GM18498 (cell line): ENCODE measurements at regions not wholly inside any gene's neighbourhood (a gene's known extent, or its start where the extent isn't known, plus 50 kb on each side); places are given as distances from the start of the nearest gene placed in this dataset.
"Not testable (repeated sequence)": the region's sequence is repeated elsewhere in the genome, so short reads cannot be mapped to it uniquely, and the experiment has no call there.

Experiments
- ATAC-seq: cut with Tn5 transposase; IDR thresholded peaks from one replicate; pipeline ENCODE4 v1.9.1; 2021; ENCODE audit warnings: mild to moderate bottlenecking, moderate library complexity; ENCODE audit not compliant: unreplicated experiment

- ATAC-seq, result not testable (repeated sequence)
These were observed 51.1 kb upstream of the BNC1 start for GRCh38 chr15:83335542-83335941.

GRCh38 chr15:83339396-83339795 lies 54.9 kb upstream of the BNC1 start:
- ATAC-seq, result no peak

GRCh38 chr15:83340087-83340486 lies 55.6 kb upstream of the BNC1 start:
- ATAC-seq, result no peak

- ATAC-seq, result no peak
These were observed 61.9 kb upstream of the BNC1 start for GRCh38 chr15:83346342-83346741.

- ATAC-seq, result no peak
These were observed 67.7 kb upstream of the BNC1 start for GRCh38 chr15:83352119-83352518.

GRCh38 chr15:83356501-83357399 lies 72.3 kb upstream of the BNC1 start:
- ATAC-seq, result no peak

- no peak for ATAC-seq
These were observed 74.6 kb upstream of the BNC1 start for GRCh38 chr15:83358972-83359564.

GRCh38 chr15:83362706-83363105 lies 78.2 kb upstream of the BNC1 start:
- ATAC-seq, result no peak

GRCh38 chr15:83364501-83364900 lies 80.0 kb upstream of the BNC1 start:
- no peak for ATAC-seq

- no peak for ATAC-seq
These were observed 81.0 kb upstream of the BNC1 start for GRCh38 chr15:83365370-83365938.

- no peak for ATAC-seq
These were observed 74.7 kb upstream of the SH3GL3 start for GRCh38 chr15:83372434-83372891.

- no peak for ATAC-seq
These were observed 68.1 kb upstream of the SH3GL3 start for GRCh38 chr15:83378921-83379578.

- no peak for ATAC-seq
These were observed 67.6 kb upstream of the SH3GL3 start for GRCh38 chr15:83379579-83379959.

- ATAC-seq, result no peak
These were observed 67.1 kb upstream of the SH3GL3 start for GRCh38 chr15:83380059-83380458.

GRCh38 chr15:83380682-83381081 lies 66.5 kb upstream of the SH3GL3 start:
- ATAC-seq, result peak; percentile 90

- ATAC-seq, result not testable (repeated sequence)
These were observed 63.5 kb upstream of the SH3GL3 start for GRCh38 chr15:83383608-83384139.

- no peak for ATAC-seq
These were observed 51.0 kb upstream of the SH3GL3 start for GRCh38 chr15:83396101-83396500.
